ENCODE measurements at regions not wholly inside any gene's neighbourhood (a gene's known extent, or its start where the extent isn't known, plus 50 kb on each side); places are given as distances from the start of the nearest gene placed in this dataset.

GRCh38 chr7:119964788-119965542 is 308.0 kb upstream of the KCND2 start:
- no peaks in the 10 kb centered on the region for H3K27me3 ChIP-seq (ENCODE audit: control insufficient read depth, insufficient read depth, low read length)
- peak; percentile 55 for ATAC-seq (ENCODE audit: low read depth)
- peaks cover 8% of the 10 kb centered on the region; the same call in 1 of the 2 replicates for H3K4me1 ChIP-seq (ENCODE audit: control insufficient read depth, insufficient read depth, low read length)

More at GRCh38 chr7:119964788-119965542, 308.0 kb upstream of the KCND2 start:
- H3K27ac ChIP-seq (ENCODE audit: insufficient read depth, low read length), result no peak overlapping the region
- ChIA-PET POLR2A (ENCODE audit: unreplicated experiment) (no interaction called here), CTCF (no interaction called here)
- H2BK120ac ChIP-seq (ENCODE audit: low read depth, low read length), result peak overlapping the region; percentile 13
- H3K4me3 ChIP-seq (ENCODE audit: insufficient read depth, low read depth, low read length), result no peak overlapping the region
- no peak overlapping the region for H3K9ac ChIP-seq (ENCODE audit: low read depth, low read length)
- H3K4ac ChIP-seq (ENCODE audit: low read depth, low read length), result no peak overlapping the region; the same call in 1 of the 2 replicates
- peak overlapping the region; percentile 49; the same call in 1 of the 2 replicates for H4K5ac ChIP-seq (ENCODE audit: low read depth, low read length)
- dilution Hi-C loops (cut with HindIII; ENCODE audit: low sequenced_read_pairs, unreplicated experiment) (no loop called here), intact Hi-C loops (cut with micrococcal nuclease) (loop anchor here (10.0 kb wide), 1 partner anchor 90 kb away; no protein-coding TSS in a partner anchor), in situ Hi-C loops (cut with MboI; ENCODE audit: low sequenced_read_pairs) (no loop called here)
- H2BK20ac ChIP-seq (ENCODE audit: low read depth, low read length), result peak overlapping the region; percentile 64; the same call in 1 of the 2 replicates
- H2AK9ac ChIP-seq (replicated peaks; ENCODE audit: low read depth, low read length, poor library complexity), result no peak overlapping the region
- no peaks in the 10 kb centered on the region for H4K20me1 ChIP-seq (ENCODE audit: insufficient read depth, low read length)
- H2BK5ac ChIP-seq (ENCODE audit: low read depth, low read length, poor library complexity, severe bottlenecking), result peak overlapping the region; percentile 37
- no peaks in the 10 kb centered on the region for H3K9me1 ChIP-seq (ENCODE audit: insufficient read depth, low read length)
- no peak overlapping the region for H4K91ac ChIP-seq (ENCODE audit: insufficient read depth, low read depth, low read length)
- no peaks in the 10 kb centered on the region for H3K79me1 ChIP-seq (ENCODE audit: low read depth in 1 of 2, low read length in 2 of 2)
- peak; percentile 54 for DNase-seq
- H4K8ac ChIP-seq (ENCODE audit: low read depth in 2 of 2, low read length in 2 of 2), result peak overlapping the region in 1 of 2 experiments; percentile 22; a peak in 1 of 4 replicates
- no TSS peak for BruUV-seq (replicated peaks)
- H3K9me3 ChIP-seq (ENCODE audit: control insufficient read depth, insufficient read depth, low read length), result no peaks in the 10 kb centered on the region
- no peak overlapping the region for H3K56ac ChIP-seq (ENCODE audit: extremely low read depth, insufficient read depth, low read length)
- 14% methylated on average over 1 of the region's 1 CpG; no CpG with 5 or more reads in 1 of the 2 experiments for WGBS, 2 experiments (ENCODE audit: extremely low coverage in 2 of 2, insufficient read length in 1 of 2)
- H3K4me2 ChIP-seq (ENCODE audit: low read depth, low read length), result peak overlapping the region; percentile 64; the same call in 1 of the 2 replicates
- peak overlapping the region; percentile 63; the same call in 1 of the 2 replicates for H3K18ac ChIP-seq (ENCODE audit: low read depth, low read length)
- H3K14ac ChIP-seq (replicated peaks; ENCODE audit: low read depth, low read length), result peak overlapping the region; percentile 49
- H3K36me3 ChIP-seq (ENCODE audit: control insufficient read depth, insufficient read depth, low read length), result no peaks in the 10 kb centered on the region
- no peak overlapping the region for H2AFZ ChIP-seq (replicated peaks; ENCODE audit: low read length, poor library complexity)
- H2AK5ac ChIP-seq (ENCODE audit: low read depth, low read length), result no peak overlapping the region
- H3K23ac ChIP-seq (ENCODE audit: low read depth, low read length), result no peak overlapping the region
- H2BK15ac ChIP-seq (ENCODE audit: low read depth, low read length), result 0 out of 3 replicates have a peak overlapping the region, but pooled peaks have one; percentile 45
- TF ChIP-seq POLR2A (IDR thresholded peaks at IDR 0.05; ENCODE audit: low read depth, low read length), result no peak
- no peak for TF ChIP-seq FOS (IDR thresholded peaks at IDR 0.05; ENCODE audit: low read depth, low read length)
- no peak for TF ChIP-seq CEBPB (IDR thresholded peaks at IDR 0.05; ENCODE audit: low read depth, low read length)
- no peak for TF ChIP-seq MAZ (IDR thresholded peaks at IDR 0.05; ENCODE audit: borderline replicate concordance, low read depth, low read length)
- TF ChIP-seq, protein P1, sequence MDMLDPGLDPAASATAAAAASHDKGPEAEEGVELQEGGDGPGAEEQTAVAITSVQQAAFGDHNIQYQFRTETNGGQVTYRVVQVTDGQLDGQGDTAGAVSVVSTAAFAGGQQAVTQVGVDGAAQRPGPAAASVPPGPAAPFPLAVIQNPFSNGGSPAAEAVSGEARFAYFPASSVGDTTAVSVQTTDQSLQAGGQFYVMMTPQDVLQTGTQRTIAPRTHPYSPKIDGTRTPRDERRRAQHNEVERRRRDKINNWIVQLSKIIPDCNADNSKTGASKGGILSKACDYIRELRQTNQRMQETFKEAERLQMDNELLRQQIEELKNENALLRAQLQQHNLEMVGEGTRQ (IDR thresholded peaks at IDR 0.05; ENCODE audit: low read depth, low read length), result no peak
- no peak for TF ChIP-seq RAD21 (IDR thresholded peaks at IDR 0.05; ENCODE audit: low read length)
- TF ChIP-seq ELK1 (IDR thresholded peaks at IDR 0.05; ENCODE audit: borderline replicate concordance, low read depth, low read length), result no peak
- TF ChIP-seq MAFK (IDR thresholded peaks at IDR 0.05; ENCODE audit: low read depth, low read length), result no peak
- TF ChIP-seq BHLHE40 (IDR thresholded peaks at IDR 0.05; ENCODE audit: low read depth, low read length), result no peak

All from IMR-90 (cell line).